K562 (cell line): ENCODE measurements at regions not wholly inside any gene's neighbourhood (a gene's known extent, or its start where the extent isn't known, plus 50 kb on each side); places are given as distances from the start of the nearest gene placed in this dataset.

Experiments
- ATAC-seq: fragments of 200-7000 bp; cut with Tn5 transposase; 3 replicates; pipeline ENCODE4 v1.9.1; 2020; ENCODE audit warnings: moderate library complexity
- BruUV-seq: library from RNA; stranded (reverse); fragments of 400-500 nt; replicated peaks from 2 replicates; lab custom pipeline; 2021; lab: Mats Ljungman, UMichigan
- CTCF ChIA-PET: fragments of 300-600 bp; formaldehyde crosslinking; extraction: SDS; loops from one replicate; lab custom pipeline; 2021; ENCODE audit warnings: low intra/inter-chr PET ratio; lab: Yijun Ruan, JAX
- POLR2A ChIA-PET: fragments of 300-600, 350-650 bp; sonication (Branson Sonifier 250); formaldehyde crosslinking; extraction: SDS; loops from one replicate; lab custom pipeline; 2021; ENCODE audit warnings: antibody characterized with exemption, inconsistent platforms; lab: Yijun Ruan, JAX
- DNase-seq, 4 experiments: peaks; one replicate each; pipeline versions ENCODE4 v3.0.0 to v3.0.0-alpha.2; 2011 to 2018; ENCODE audit warnings: low spot score in 3 of 4, mixed read lengths in 3 of 4; ENCODE audit errors: extremely low read depth in 1 of 4
- FAIRE-seq: peaks from 2 replicates; lab custom pipeline; 2011; peaks lifted over from hg19 to GRCh38; lab: Jason Lieb, UNC
- H2AFZ ChIP-seq: 2 replicates; pipeline ENCODE4 v1.6.0; 2011; ENCODE audit warnings: low read depth, low read length, control low read depth, inconsistent platforms
- H3K27ac ChIP-seq: fragments of 200-600 bp; 3 replicates; pipeline ENCODE4 v1.8.0; 2011; ENCODE audit warnings: low read depth, mild to moderate bottlenecking, control low read depth, inconsistent platforms, low read length, moderate library complexity, mixed read lengths; ENCODE audit errors: extremely low read depth
- H3K27me3 ChIP-seq, 2 experiments: fragments of 300-600 bp in 1 of 2; 2 replicates in 1 of 2; 3 replicates in 1 of 2; pipeline versions ENCODE4 v1.6.0 to v1.8.0; 2011; ENCODE audit warnings: inconsistent platforms in 2 of 2, low read length in 2 of 2, mild to moderate bottlenecking in 1 of 2, mixed read lengths in 1 of 2, moderate library complexity in 1 of 2; ENCODE audit not compliant: control insufficient read depth in 2 of 2, insufficient read depth in 2 of 2
- H3K36me3 ChIP-seq: fragments of 300-600 bp; 3 replicates; pipeline ENCODE4 v1.8.0; 2011; ENCODE audit warnings: mild to moderate bottlenecking, low read length, inconsistent platforms; ENCODE audit not compliant: control insufficient read depth, insufficient read depth
- H3K4me1 ChIP-seq, 2 experiments: fragments of 200-600 bp in 1 of 2; replicated peaks in 1 of 2; 2 replicates in 1 of 2; 3 replicates in 1 of 2; pipeline versions ENCODE4 v1.5.1 to v1.8.0; 2011; ENCODE audit warnings: inconsistent platforms in 2 of 2, low read length in 2 of 2, mild to moderate bottlenecking in 1 of 2, mixed read lengths in 1 of 2, moderate library complexity in 1 of 2; ENCODE audit not compliant: control insufficient read depth in 2 of 2, insufficient read depth in 2 of 2
- H3K4me2 ChIP-seq: 2 replicates; pipeline ENCODE4 v1.6.1; 2011; ENCODE audit warnings: low read length, control low read depth, inconsistent platforms, mixed read lengths; ENCODE audit not compliant: insufficient read depth
- H3K4me3 ChIP-seq: fragments of 200-600 bp; sonication (generic), shearing (Covaris generic); 2 replicates; pipeline ENCODE4 v1.5.1; 2016; ENCODE audit warnings: control low read depth, inconsistent platforms
- H3K79me2 ChIP-seq: fragments of 200-600 bp; 3 replicates; pipeline ENCODE4 v1.8.0; 2011; ENCODE audit warnings: low read length, inconsistent platforms; ENCODE audit not compliant: control insufficient read depth, insufficient read depth
- H3K9ac ChIP-seq, 2 experiments: 2 replicates each; pipeline versions ENCODE4 v1.6.0 to v1.6.1; 2011; ENCODE audit warnings: low read depth in 2 of 2, low read length in 2 of 2, control low read depth in 1 of 2, inconsistent platforms in 1 of 2, mild to moderate bottlenecking in 1 of 2, mixed read lengths in 1 of 2; ENCODE audit not compliant: insufficient read depth in 1 of 2
- H3K9me1 ChIP-seq: one replicate; pipeline ENCODE4 v1.6.0; 2011; ENCODE audit warnings: inconsistent platforms, mild to moderate bottlenecking, low read length, moderate library complexity; ENCODE audit not compliant: control insufficient read depth, insufficient read depth
- H3K9me3 ChIP-seq: replicated peaks from 2 replicates; pipeline ENCODE4 v1.5.1; 2011; ENCODE audit warnings: low read depth, low read length, inconsistent platforms; ENCODE audit not compliant: control insufficient read depth, insufficient read depth
- H4K20me1 ChIP-seq: replicated peaks from 2 replicates; pipeline ENCODE4 v1.6.1; 2011; ENCODE audit warnings: low read length, inconsistent platforms, mixed read lengths; ENCODE audit not compliant: control insufficient read depth, insufficient read depth
- HOXB6 ChIP-seq: fragments of 250-450 bp; sonication (Bioruptor Pico); IDR thresholded peaks from 2 replicates; pipeline ENCODE4 v1.5.1; 2022; ENCODE audit warnings: mild to moderate bottlenecking, borderline replicate concordance
- MYBL2 ChIP-seq, 2 experiments: fragments of 450-650 bp in 1 of 2; sonication (generic) in 1 of 2; formaldehyde crosslinking in 1 of 2; IDR thresholded peaks; 2 replicates each; pipeline versions ENCODE4 v1.6.1 to v1.8.1; 2017 to 2022; ENCODE audit warnings: borderline replicate concordance in 1 of 2, inconsistent platforms in 1 of 2, low read depth in 1 of 2, mild to moderate bottlenecking in 1 of 2, missing genetic modification reagents in 1 of 2, moderate library complexity in 1 of 2
- POLR3A ChIP-seq: IDR thresholded peaks from 2 replicates; pipeline ENCODE4 v1.6.1; 2011; ENCODE audit warnings: borderline replicate concordance, mild to moderate bottlenecking, moderate library complexity; ENCODE audit not compliant: insufficient read length, insufficient read depth; ENCODE audit errors: extremely low read depth
- TCF15 ChIP-seq: fragments of 250-450 bp; sonication (Bioruptor Pico); IDR thresholded peaks from 2 replicates; pipeline ENCODE4 v1.8.0; 2022; ENCODE audit warnings: moderate library complexity, mild to moderate bottlenecking, inconsistent platforms
- ZBTB5 ChIP-seq: fragments of 450-650 bp; IDR thresholded peaks from 2 replicates; pipeline ENCODE4 v1.6.1; 2017; ENCODE audit warnings: antibody characterized with exemption
- ZBTB8A ChIP-seq: fragments of 450-650 bp; IDR thresholded peaks from 2 replicates; pipeline ENCODE4 v1.6.1; 2018; ENCODE audit warnings: mild to moderate bottlenecking, moderate library complexity; ENCODE audit not compliant: partially characterized antibody
- WGBS: fragments of 100-300 bp; shearing (Covaris generic); methylation state at CpG from one replicate; pipeline ENCODE4 v1.1.6; 2016; ENCODE audit warnings: low coverage, mixed read lengths; ENCODE audit not compliant: insufficient coverage; ENCODE audit errors: missing lambda C conversion rate; 5-methylcytosine and 5-hydroxymethylcytosine counted together
- in situ Hi-C: fragments of 300-500 bp; cut with MboI; formaldehyde crosslinking; loops from 4 replicates; pipeline ENCODE4 v1.15.0; 2018; ENCODE audit warnings: inconsistent platforms, mixed read lengths
- intact Hi-C: fragments of 100-400 bp; cut with micrococcal nuclease; formaldehyde crosslinking; loops from 2 replicates; pipeline ENCODE4 v1.14.2; 2022
- TF ChIP-seq, protein P1 (sequence below): fragments of 450-650 bp; IDR thresholded peaks from 2 replicates; pipeline ENCODE4 v1.7.0; 2016; ENCODE audit warnings: borderline replicate concordance

DNA sequence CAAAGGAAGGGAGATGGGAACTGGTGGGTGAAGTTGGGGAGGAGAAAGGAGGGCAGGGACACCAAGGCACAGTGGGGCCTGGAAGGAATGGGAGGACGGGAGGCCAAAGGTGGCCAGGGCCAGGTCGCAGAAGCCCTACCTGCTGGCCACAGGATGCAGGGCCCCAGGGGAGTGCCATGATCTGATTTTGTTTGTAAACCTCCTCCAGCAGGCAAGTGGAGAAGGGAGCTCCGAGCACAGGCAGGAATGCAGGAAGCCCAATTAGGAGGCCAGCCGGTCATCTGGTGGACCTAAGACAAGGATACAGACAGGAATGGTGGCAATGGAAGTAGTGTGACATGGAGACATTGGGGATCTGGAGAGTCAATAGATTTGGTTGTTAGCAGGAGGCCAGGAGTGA, 107.0 kb upstream of the ZMIZ1 start:
- FAIRE-seq (no peak), ATAC-seq (no peak), DNase-seq (no peak)
- ChIA-PET CTCF (no interaction called here), POLR2A (interaction anchor here (0.6 to 2.8 kb wide), 8 partner anchors 10 to 177 kb away, joined by 3 to 14 read pairs (median 4); no protein-coding TSS in a partner anchor)
- no peaks in the 10 kb centered on the region; the same call in 1 of the 2 replicates for H4K20me1 ChIP-seq
- H3K9ac ChIP-seq: peak overlapping the region in 1 of 2 experiments; percentile 50; a peak in 1 of 4 replicates
- peaks cover 34 to 70% of the 10 kb centered on the region in 2 experiments for H3K27me3 ChIP-seq
- peaks cover 17 to 18% of the 10 kb centered on the region in 2 experiments; a peak in 4 of 5 replicates for H3K4me1 ChIP-seq
- H3K9me3 ChIP-seq: no peaks in the 10 kb centered on the region
- WGBS: 5% methylated on average over 4 of the region's 4 CpGs
- in situ Hi-C loops (no loop called here), intact Hi-C loops (no loop called here)
- H3K9me1 ChIP-seq: no peaks in the 10 kb centered on the region
- BruUV-seq: no TSS peak
- H3K4me2 ChIP-seq: no peak overlapping the region
- TF ChIP-seq POLR3A: no peak
- no peak for TF ChIP-seq MYBL2 (IDR thresholded peaks at IDR 0.05; ENCODE audit: low read depth)
- TF ChIP-seq MYBL2 (CRISPR knock-in tag; IDR thresholded peaks at IDR 0.05; ENCODE audit: borderline replicate concordance): no peak
- TF ChIP-seq TCF15 (CRISPR knock-in tag): no peak
- TF ChIP-seq ZBTB8A: no peak
- TF ChIP-seq ZBTB5: no peak
- TF ChIP-seq, protein P1, sequence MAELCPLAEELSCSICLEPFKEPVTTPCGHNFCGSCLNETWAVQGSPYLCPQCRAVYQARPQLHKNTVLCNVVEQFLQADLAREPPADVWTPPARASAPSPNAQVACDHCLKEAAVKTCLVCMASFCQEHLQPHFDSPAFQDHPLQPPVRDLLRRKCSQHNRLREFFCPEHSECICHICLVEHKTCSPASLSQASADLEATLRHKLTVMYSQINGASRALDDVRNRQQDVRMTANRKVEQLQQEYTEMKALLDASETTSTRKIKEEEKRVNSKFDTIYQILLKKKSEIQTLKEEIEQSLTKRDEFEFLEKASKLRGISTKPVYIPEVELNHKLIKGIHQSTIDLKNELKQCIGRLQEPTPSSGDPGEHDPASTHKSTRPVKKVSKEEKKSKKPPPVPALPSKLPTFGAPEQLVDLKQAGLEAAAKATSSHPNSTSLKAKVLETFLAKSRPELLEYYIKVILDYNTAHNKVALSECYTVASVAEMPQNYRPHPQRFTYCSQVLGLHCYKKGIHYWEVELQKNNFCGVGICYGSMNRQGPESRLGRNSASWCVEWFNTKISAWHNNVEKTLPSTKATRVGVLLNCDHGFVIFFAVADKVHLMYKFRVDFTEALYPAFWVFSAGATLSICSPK: no peak
- TF ChIP-seq HOXB6 (CRISPR knock-in tag): no peak
- no peaks in the 10 kb centered on the region for H3K36me3 ChIP-seq
- H3K79me2 ChIP-seq: no peaks in the 10 kb centered on the region
- H3K4me3 ChIP-seq: no peak overlapping the region
- no peak overlapping the region for H2AFZ ChIP-seq
- no peak overlapping the region for H3K27ac ChIP-seq
